ENCODE measurements at regions not wholly inside any gene's neighbourhood (a gene's known extent, or its start where the extent isn't known, plus 50 kb on each side); places are given as distances from the start of the nearest gene placed in this dataset.

GRCh38 chr5:166594567-166594966, 1696.9 kb upstream of the WWC1 start:
- no peaks in the 10 kb centered on the region for H3K4me1 ChIP-seq (ENCODE audit: insufficient read depth, low read length)
- BruUV-seq (replicated peaks) = no TSS peak
- no peaks in the 10 kb centered on the region for H3K36me3 ChIP-seq (replicated peaks in 1 of 2; ENCODE audit: control insufficient read depth in 1 of 2, insufficient read depth in 2 of 2, low read length in 2 of 2)
- ATAC-seq (no peak), DNase-seq (ENCODE audit: low spot score) (no peak), FAIRE-seq (no peak)
- H3K4me2 ChIP-seq (ENCODE audit: low read depth, low read length) = no peak overlapping the region
- no peak overlapping the region for H2AFZ ChIP-seq (ENCODE audit: low read length)
- H3K9me3 ChIP-seq (ENCODE audit: low read length) = peaks cover 88% of the 10 kb centered on the region
- H3K27me3 ChIP-seq (ENCODE audit: control insufficient read depth in 1 of 2, insufficient read depth in 2 of 2, low read length in 2 of 2) = no peaks in the 10 kb centered on the region
- H3K79me2 ChIP-seq (ENCODE audit: insufficient read depth, low read length) = no peaks in the 10 kb centered on the region
- no peak for TF ChIP-seq SATB2 (CRISPR knock-in tag; IDR thresholded peaks at IDR 0.05)
- no peak for TF ChIP-seq REL (CRISPR knock-in tag; conservative IDR thresholded peaks at IDR 0.05)
- intact Hi-C loops (cut with micrococcal nuclease; ENCODE audit: unreplicated experiment) = no loop called here
- no peak overlapping the region for H3K27ac ChIP-seq (ENCODE audit: extremely low read length, insufficient read depth, low read length)
- H4K20me1 ChIP-seq (ENCODE audit: insufficient read depth, low read length) = no peaks in the 10 kb centered on the region
- H3K4me3 ChIP-seq (replicated peaks in 1 of 3; ENCODE audit: insufficient read depth in 1 of 3, low read depth in 2 of 3, low read length in 3 of 3) = no peak overlapping the region
- in situ Hi-C loops (cut with HindIII; ENCODE audit: extremely low pct_ligation_motif_present, low pct_unique_long_range_greater_than_20kb) = no loop called here
- no peak overlapping the region for H3K9ac ChIP-seq (ENCODE audit: insufficient read depth, low read depth, low read length)
- CTCF ChIA-PET (ENCODE audit: low intra/inter-chr PET ratio, low total read pairs) = no interaction called here
- POLR2A ChIA-PET = no interaction called here

GRCh38 chr5:166595274-166595951, 1696.0 kb upstream of the WWC1 start:
- BruUV-seq (replicated peaks) = no TSS peak
- Histone ChIP-seq H3K27ac (ENCODE audit: extremely low read length, insufficient read depth, low read length) (no peak overlapping the region), H3K36me3 (replicated peaks in 1 of 2; ENCODE audit: control insufficient read depth in 1 of 2, insufficient read depth in 2 of 2, low read length in 2 of 2) (no peaks in the 10 kb centered on the region), H3K79me2 (ENCODE audit: insufficient read depth, low read length) (no peaks in the 10 kb centered on the region), H3K27me3 (ENCODE audit: control insufficient read depth in 1 of 2, insufficient read depth in 2 of 2, low read length in 2 of 2) (no peaks in the 10 kb centered on the region), H3K4me1 (ENCODE audit: insufficient read depth, low read length) (no peaks in the 10 kb centered on the region), H2AFZ (ENCODE audit: low read length) (no peak overlapping the region), H4K20me1 (ENCODE audit: insufficient read depth, low read length) (no peaks in the 10 kb centered on the region), H3K4me2 (ENCODE audit: low read depth, low read length) (no peak overlapping the region), H3K9ac (ENCODE audit: insufficient read depth, low read depth, low read length) (no peak overlapping the region), H3K4me3 (replicated peaks in 1 of 3; ENCODE audit: insufficient read depth in 1 of 3, low read depth in 2 of 3, low read length in 3 of 3) (no peak overlapping the region), H3K9me3 (ENCODE audit: low read length) (peaks cover 93% of the 10 kb centered on the region)
- FAIRE-seq (no peak), DNase-seq (ENCODE audit: low spot score) (no peak), ATAC-seq (no peak)
- 10% methylated on average over 7 of the region's 7 CpGs for WGBS (ENCODE audit: low lambda C conversion rate)
- intact Hi-C loops (cut with micrococcal nuclease; ENCODE audit: unreplicated experiment) = no loop called here
- POLR2A ChIA-PET = no interaction called here
- CTCF ChIA-PET (ENCODE audit: low intra/inter-chr PET ratio, low total read pairs) = no interaction called here
- in situ Hi-C loops (cut with HindIII; ENCODE audit: extremely low pct_ligation_motif_present, low pct_unique_long_range_greater_than_20kb) = no loop called here
- TF ChIP-seq MAFK (conservative IDR thresholded peaks at IDR 0.05 in 1 of 2, IDR thresholded peaks at IDR 0.05 in 1 of 2; ENCODE audit: low read length in 2 of 2) (peak in 1 of 2 experiments; percentile 52; a peak in 2 of 4 replicates), ZNF101 (CRISPR knock-in tag; IDR thresholded peaks at IDR 0.05; ENCODE audit: borderline replicate concordance, low read depth) (no peak)
